Astrocyte of the spinal cord (primary cell): ENCODE measurements at regions not wholly inside any gene's neighbourhood (a gene's known extent, or its start where the extent isn't known, plus 50 kb on each side); places are given as distances from the start of the nearest gene placed in this dataset.

Experiments used
- DNase-seq: peaks from one replicate; pipeline ENCODE4 v3.0.0; 2011; ENCODE audit warnings: low read depth, low spot score
- H3K4me3 ChIP-seq: 2 replicates; pipeline ENCODE4 v1.5.1; 2011; ENCODE audit warnings: low read depth, mild to moderate bottlenecking, low read length, moderate library complexity
- in situ Hi-C: cut with HindIII; loops from 2 replicates; pipeline ENCODE4 v1.10.0; 2017; ENCODE audit warnings: low sequenced_read_pairs
- TF ChIP-seq, protein P1 (sequence below): IDR thresholded peaks from 2 replicates; pipeline ENCODE4 v1.5.1; 2012; ENCODE audit warnings: low read depth, mild to moderate bottlenecking, low read length, inconsistent platforms

DNA sequence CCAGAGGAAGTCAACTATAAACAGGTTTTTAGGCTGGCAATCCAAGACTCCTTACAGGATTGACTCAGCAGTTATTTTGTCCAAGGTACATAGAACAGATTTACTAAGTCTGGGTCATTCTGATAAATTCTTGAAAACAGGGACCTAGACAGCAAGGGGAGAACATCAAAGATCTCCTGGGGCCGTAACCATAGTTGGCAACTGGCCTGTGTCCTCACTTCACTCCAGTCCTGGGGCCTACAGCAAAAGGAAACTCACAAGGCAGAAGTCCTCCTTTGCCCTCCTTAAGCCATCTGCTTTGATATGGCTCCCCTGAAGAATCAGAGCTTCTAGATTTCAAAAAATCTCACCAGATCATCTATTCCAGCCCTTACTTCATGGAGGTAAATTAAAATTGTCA lies 207.2 kb upstream of the IGF1 start:
- TF ChIP-seq, protein P1, sequence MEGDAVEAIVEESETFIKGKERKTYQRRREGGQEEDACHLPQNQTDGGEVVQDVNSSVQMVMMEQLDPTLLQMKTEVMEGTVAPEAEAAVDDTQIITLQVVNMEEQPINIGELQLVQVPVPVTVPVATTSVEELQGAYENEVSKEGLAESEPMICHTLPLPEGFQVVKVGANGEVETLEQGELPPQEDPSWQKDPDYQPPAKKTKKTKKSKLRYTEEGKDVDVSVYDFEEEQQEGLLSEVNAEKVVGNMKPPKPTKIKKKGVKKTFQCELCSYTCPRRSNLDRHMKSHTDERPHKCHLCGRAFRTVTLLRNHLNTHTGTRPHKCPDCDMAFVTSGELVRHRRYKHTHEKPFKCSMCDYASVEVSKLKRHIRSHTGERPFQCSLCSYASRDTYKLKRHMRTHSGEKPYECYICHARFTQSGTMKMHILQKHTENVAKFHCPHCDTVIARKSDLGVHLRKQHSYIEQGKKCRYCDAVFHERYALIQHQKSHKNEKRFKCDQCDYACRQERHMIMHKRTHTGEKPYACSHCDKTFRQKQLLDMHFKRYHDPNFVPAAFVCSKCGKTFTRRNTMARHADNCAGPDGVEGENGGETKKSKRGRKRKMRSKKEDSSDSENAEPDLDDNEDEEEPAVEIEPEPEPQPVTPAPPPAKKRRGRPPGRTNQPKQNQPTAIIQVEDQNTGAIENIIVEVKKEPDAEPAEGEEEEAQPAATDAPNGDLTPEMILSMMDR, result no peak
- in situ Hi-C loops, result no loop called here
- no peak overlapping the region for H3K4me3 ChIP-seq
- no peak for DNase-seq

DNA sequence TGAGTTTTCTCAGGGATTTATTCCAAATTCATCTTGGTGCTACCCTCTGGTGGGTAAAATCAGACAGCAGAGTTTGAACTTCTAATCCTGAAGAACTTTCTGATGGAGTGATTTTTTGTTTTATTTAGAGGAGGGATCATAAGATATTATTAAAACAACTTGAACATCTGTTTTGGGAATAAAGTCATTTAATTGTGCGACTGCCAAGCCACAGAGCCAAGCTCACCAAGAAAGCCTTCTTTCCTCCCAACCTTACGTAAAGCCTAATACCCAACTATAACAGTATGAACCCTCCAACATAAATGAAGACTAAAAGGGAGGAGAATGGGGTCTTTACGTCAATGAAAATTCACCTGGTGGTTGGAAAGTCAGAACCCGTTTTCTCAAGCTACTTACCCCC lies 205.5 kb upstream of the IGF1 start:
- in situ Hi-C loops, result no loop called here
- TF ChIP-seq, protein P1, result no peak
- no peak for DNase-seq
- H3K4me3 ChIP-seq, result no peak overlapping the region

DNA sequence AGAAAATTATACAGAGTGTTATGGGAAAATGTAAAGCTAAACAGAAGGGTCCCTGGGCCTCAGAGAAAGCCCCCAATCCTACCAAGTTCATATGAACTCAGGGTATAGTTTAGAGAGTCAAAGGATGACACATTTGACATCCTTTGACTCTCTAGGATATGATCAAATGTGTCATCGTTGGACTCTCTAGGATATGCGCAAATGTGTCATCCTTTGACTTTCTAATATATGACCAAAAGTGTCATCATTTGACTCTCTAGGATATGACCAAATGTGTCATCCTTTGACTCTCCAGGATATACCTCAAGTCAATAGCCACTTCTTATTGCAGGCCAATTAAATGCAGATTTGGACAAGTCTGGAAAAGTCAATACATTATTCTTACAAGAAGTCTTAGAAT lies 204.8 kb upstream of the IGF1 start:
- no peak for DNase-seq
- TF ChIP-seq, protein P1, result no peak
- in situ Hi-C loops, result no loop called here
- no peak overlapping the region for H3K4me3 ChIP-seq

DNA sequence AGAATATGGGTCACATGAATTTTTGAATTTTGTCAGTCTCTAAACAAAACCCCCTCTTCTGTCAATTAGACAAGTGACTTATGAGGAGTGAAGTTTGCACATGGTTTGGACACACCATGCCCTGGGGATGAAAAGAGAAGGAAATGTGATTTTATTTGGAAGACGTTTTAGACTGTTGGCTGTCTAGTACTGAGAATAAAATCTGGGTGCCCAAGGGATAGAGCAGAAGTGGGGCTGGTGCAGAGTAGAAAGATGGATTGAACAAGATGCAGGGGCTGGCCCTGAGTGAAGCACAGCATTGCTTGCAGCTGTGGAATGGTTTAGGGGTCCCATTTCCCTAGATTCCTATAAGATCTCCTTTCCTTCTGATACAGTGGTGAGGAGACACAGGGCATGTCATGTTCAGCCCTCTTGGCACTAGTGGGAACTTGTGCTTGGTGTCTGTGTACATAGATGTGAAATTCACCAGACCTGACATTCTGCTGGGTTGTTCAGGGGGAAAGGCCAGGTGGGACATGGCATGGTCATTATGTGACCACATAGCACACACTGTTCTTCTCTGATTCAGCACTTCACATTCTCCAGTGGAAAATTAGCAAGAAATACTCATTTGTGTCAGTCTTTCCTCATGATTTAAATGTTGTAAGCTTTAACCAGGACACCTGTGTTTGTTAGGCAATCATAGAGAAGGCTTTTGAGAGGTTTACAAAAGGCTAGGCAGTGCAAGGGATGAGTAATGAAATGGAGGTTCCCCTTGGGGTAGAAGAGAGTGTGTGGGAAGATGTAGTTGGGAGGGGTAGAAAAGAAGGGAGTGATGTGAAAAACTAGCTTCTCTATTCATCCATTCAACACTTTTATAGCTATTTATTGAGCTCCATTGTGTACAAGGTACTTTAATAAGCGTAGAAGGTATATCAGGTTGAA lies 202.3 kb upstream of the IGF1 start:
- no peak overlapping the region for H3K4me3 ChIP-seq
- TF ChIP-seq, protein P1, result no peak
- no peak for DNase-seq
- in situ Hi-C loops, result no loop called here

DNA sequence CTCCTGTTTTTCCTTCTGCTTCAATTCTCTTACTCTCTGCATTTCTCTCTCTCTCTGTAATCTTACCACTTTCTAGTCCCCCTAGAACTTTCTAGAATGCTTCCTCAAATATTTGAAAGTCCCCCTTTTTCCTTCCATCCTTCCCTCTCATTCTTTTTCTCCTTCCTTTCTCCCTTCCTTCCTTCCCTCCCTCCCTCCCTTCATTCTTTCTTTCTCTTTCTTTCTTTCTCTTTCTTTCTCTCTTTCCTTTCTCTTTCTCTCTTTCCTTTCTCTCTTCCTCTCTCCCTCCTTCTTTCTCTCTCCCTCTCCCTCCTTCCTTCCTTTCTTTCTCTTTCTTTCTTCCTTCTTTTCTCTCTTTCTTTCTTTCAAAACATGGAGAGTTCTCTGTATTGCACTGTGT lies 201.4 kb upstream of the IGF1 start:
- no peak for DNase-seq

DNA sequence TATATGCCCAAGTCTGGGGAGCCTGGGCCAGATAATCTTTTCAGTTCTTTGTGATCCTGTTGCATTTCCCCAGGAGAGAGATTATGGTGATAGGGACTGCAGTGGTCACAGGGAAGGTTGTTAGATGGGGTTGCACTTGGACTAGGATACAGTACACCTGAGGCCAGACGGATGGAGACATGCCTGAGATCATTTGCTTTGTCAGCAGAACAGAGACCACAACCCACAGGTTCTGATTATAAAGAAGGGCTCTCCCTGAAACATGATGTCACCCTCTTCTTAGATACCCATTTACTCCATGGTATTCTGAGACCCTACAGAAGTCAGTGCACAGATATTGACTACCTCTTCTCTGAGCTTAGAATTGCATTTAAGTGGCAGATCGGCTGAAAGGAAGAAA lies 200.9 kb upstream of the IGF1 start:
- TF ChIP-seq, protein P1, result no peak
- no peak overlapping the region for H3K4me3 ChIP-seq
- in situ Hi-C loops, result no loop called here
- DNase-seq, result no peak

More for the DNA sequence above, 201.4 kb upstream of the IGF1 start:
- no peak overlapping the region for H3K4me3 ChIP-seq
- in situ Hi-C loops, result no loop called here
- TF ChIP-seq, protein P1, result no peak
